SK-N-SH treated with all-trans-retinoic acid at 6 μM for 48 hours (cell line): ENCODE measurements at regions not wholly inside any gene's neighbourhood (a gene's known extent, or its start where the extent isn't known, plus 50 kb on each side); places are given as distances from the start of the nearest gene placed in this dataset.

Source experiments
- ATAC-seq: fragments of 200-7000 bp; cut with Tn5 transposase; 3 replicates; pipeline ENCODE4 v1.9.1; 2020; ENCODE audit warnings: mild to moderate bottlenecking, moderate library complexity
- ARNTL ChIP-seq: fragments of 450-650 bp; formaldehyde crosslinking; IDR thresholded peaks from 2 replicates; pipeline ENCODE4 v1.5.0; 2020; ENCODE audit warnings: low read depth, mild to moderate bottlenecking, moderate library complexity, borderline replicate concordance
- BACH2 ChIP-seq: fragments of 250-450 bp; sonication (Bioruptor Pico); IDR thresholded peaks from 2 replicates; pipeline ENCODE4 v1.9.0; 2021; ENCODE audit warnings: mild to moderate bottlenecking, borderline replicate concordance
- CSDC2 ChIP-seq: fragments of 250-450 bp; sonication (Bioruptor Pico); IDR thresholded peaks from 2 replicates; pipeline ENCODE4 v1.5.0; 2020; ENCODE audit warnings: mild to moderate bottlenecking, moderate library complexity
- ESRRG ChIP-seq: fragments of 250-450 bp; sonication (Bioruptor Pico); IDR thresholded peaks from 2 replicates; pipeline ENCODE4 v1.6.1; 2021; ENCODE audit warnings: mild to moderate bottlenecking
- GLIS3 ChIP-seq: fragments of 250-450 bp; sonication (Bioruptor Pico); IDR thresholded peaks from 2 replicates; pipeline ENCODE4 v1.5.0; 2020; ENCODE audit warnings: mild to moderate bottlenecking, moderate library complexity
- ISL1 ChIP-seq: fragments of 250-450 bp; sonication (Bioruptor Pico); IDR thresholded peaks from 2 replicates; pipeline ENCODE4 v2.1.2; 2022; ENCODE audit warnings: mild to moderate bottlenecking, moderate library complexity
- OSR1 ChIP-seq: fragments of 250-450 bp; sonication (Bioruptor Pico); IDR thresholded peaks from 2 replicates; pipeline ENCODE4 v1.8.0; 2022; ENCODE audit warnings: moderate library complexity, mild to moderate bottlenecking, inconsistent platforms
- PPARA ChIP-seq: fragments of 250-450 bp; sonication (Bioruptor Pico); IDR thresholded peaks from 2 replicates; pipeline ENCODE4 v1.5.0; 2020; ENCODE audit warnings: mild to moderate bottlenecking, borderline replicate concordance
- RARB ChIP-seq: fragments of 250-450 bp; sonication (Bioruptor Pico); IDR thresholded peaks from 2 replicates; pipeline ENCODE4 v1.8.0; 2021; ENCODE audit warnings: mild to moderate bottlenecking, moderate library complexity
- SNAI2 ChIP-seq: fragments of 250-450 bp; sonication (Bioruptor Pico); IDR thresholded peaks from 2 replicates; pipeline ENCODE4 v1.5.0; 2020; ENCODE audit warnings: mild to moderate bottlenecking, moderate library complexity
- TCF4 ChIP-seq: fragments of 250-450 bp; sonication (Bioruptor Pico); IDR thresholded peaks from 2 replicates; pipeline ENCODE4 v1.8.0; 2021; ENCODE audit warnings: mild to moderate bottlenecking, moderate library complexity, borderline replicate concordance
- TOX ChIP-seq: fragments of 250-450 bp; sonication (Bioruptor Pico); IDR thresholded peaks from 2 replicates; pipeline ENCODE4 v1.8.0; 2021; ENCODE audit warnings: mild to moderate bottlenecking, moderate library complexity, borderline replicate concordance
- ZC3H10 ChIP-seq: fragments of 250-450 bp; sonication (Bioruptor Pico); IDR thresholded peaks from 2 replicates; pipeline ENCODE4 v1.5.1; 2021; ENCODE audit warnings: mild to moderate bottlenecking, moderate library complexity
- ZFP3 ChIP-seq: fragments of 250-450 bp; sonication (Bioruptor Pico); IDR thresholded peaks from 2 replicates; pipeline ENCODE4 v1.5.0; 2020; ENCODE audit warnings: mild to moderate bottlenecking, moderate library complexity
- ZFP30 ChIP-seq: fragments of 450-650 bp; formaldehyde crosslinking; IDR thresholded peaks from 2 replicates; pipeline ENCODE4 v1.5.0; 2022; ENCODE audit warnings: mild to moderate bottlenecking, moderate library complexity
- ZNF565 ChIP-seq: fragments of 450-650 bp; formaldehyde crosslinking; conservative IDR thresholded peaks from 2 replicates; pipeline ENCODE4 v1.5.0; 2020; ENCODE audit warnings: low read depth, mild to moderate bottlenecking, moderate library complexity
- ZNF70 ChIP-seq: fragments of 450-650 bp; formaldehyde crosslinking; IDR thresholded peaks from 2 replicates; pipeline ENCODE4 v1.5.0; 2020; ENCODE audit warnings: mild to moderate bottlenecking, moderate library complexity
- ZNF8 ChIP-seq: fragments of 450-650 bp; formaldehyde crosslinking; IDR thresholded peaks from 2 replicates; pipeline ENCODE4 v1.5.0; 2020; ENCODE audit warnings: mild to moderate bottlenecking, moderate library complexity
- TF ChIP-seq, protein P1 (sequence below): fragments of 250-450 bp; sonication (Bioruptor Pico); IDR thresholded peaks from 2 replicates; pipeline ENCODE4 v1.5.0; 2020; ENCODE audit warnings: mild to moderate bottlenecking, moderate library complexity
- TF ChIP-seq, protein P2 (sequence below): fragments of 250-450 bp; sonication (Bioruptor Pico); IDR thresholded peaks from 2 replicates; pipeline ENCODE4 v1.5.1; 2020; ENCODE audit warnings: low read depth, mild to moderate bottlenecking, moderate library complexity
- TF ChIP-seq, protein P3 (sequence below): fragments of 250-450 bp; sonication (Bioruptor Pico); IDR thresholded peaks from 2 replicates; pipeline ENCODE4 v1.8.0; 2020; ENCODE audit warnings: mild to moderate bottlenecking, moderate library complexity, borderline replicate concordance
- TF ChIP-seq, protein P4 (sequence below): fragments of 250-450 bp; sonication (Bioruptor Pico); IDR thresholded peaks from 2 replicates; pipeline ENCODE4 v1.5.1; 2021; ENCODE audit warnings: mild to moderate bottlenecking, moderate library complexity
- TF ChIP-seq, protein P5 (sequence below): fragments of 250-450 bp; sonication (Bioruptor Pico); IDR thresholded peaks from 2 replicates; pipeline ENCODE4 v1.8.0; 2021; ENCODE audit warnings: low read depth, mild to moderate bottlenecking, moderate library complexity, borderline replicate concordance

DNA sequence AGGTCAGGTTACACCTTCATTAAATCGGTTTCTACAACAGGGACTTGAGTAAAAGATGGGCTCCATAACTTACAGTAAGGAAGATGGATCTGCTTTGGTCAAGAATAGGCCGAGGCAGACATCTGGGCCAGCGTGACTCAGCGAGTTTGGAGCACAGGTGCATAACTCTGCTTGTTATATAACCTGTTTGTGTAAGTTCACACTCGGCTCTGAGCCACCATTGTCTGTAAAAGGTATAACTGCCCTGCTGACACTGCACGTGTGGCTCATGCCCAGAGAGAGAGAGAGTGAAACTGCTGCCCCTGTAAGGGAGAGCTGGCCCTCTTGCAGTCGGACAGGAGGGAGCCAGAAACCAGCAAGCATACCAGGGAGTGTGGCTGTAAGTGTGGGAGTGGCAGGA is 737.9 kb upstream of the SLC35B3 start:
- ATAC-seq: no peak
- TF ChIP-seq ZC3H10 (CRISPR knock-in tag) (no peak), ZNF8 (CRISPR knock-in tag) (no peak), ARNTL (CRISPR knock-in tag) (no peak), PPARA (CRISPR knock-in tag) (no peak), ZFP3 (no peak), CSDC2 (CRISPR knock-in tag) (no peak), TCF4 (no peak), TOX (CRISPR knock-in tag) (no peak), ZNF565 (CRISPR knock-in tag) (no peak), ESRRG (CRISPR knock-in tag) (no peak), ISL1 (no peak), SNAI2 (CRISPR knock-in tag) (no peak), OSR1 (no peak)
- TF ChIP-seq, protein P1, sequence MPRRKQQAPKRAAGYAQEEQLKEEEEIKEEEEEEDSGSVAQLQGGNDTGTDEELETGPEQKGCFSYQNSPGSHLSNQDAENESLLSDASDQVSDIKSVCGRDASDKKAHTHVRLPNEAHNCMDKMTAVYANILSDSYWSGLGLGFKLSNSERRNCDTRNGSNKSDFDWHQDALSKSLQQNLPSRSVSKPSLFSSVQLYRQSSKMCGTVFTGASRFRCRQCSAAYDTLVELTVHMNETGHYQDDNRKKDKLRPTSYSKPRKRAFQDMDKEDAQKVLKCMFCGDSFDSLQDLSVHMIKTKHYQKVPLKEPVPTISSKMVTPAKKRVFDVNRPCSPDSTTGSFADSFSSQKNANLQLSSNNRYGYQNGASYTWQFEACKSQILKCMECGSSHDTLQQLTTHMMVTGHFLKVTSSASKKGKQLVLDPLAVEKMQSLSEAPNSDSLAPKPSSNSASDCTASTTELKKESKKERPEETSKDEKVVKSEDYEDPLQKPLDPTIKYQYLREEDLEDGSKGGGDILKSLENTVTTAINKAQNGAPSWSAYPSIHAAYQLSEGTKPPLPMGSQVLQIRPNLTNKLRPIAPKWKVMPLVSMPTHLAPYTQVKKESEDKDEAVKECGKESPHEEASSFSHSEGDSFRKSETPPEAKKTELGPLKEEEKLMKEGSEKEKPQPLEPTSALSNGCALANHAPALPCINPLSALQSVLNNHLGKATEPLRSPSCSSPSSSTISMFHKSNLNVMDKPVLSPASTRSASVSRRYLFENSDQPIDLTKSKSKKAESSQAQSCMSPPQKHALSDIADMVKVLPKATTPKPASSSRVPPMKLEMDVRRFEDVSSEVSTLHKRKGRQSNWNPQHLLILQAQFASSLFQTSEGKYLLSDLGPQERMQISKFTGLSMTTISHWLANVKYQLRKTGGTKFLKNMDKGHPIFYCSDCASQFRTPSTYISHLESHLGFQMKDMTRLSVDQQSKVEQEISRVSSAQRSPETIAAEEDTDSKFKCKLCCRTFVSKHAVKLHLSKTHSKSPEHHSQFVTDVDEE (CRISPR knock-in tag): no peak
- TF ChIP-seq, all 23 proteins: peak for 0

DNA sequence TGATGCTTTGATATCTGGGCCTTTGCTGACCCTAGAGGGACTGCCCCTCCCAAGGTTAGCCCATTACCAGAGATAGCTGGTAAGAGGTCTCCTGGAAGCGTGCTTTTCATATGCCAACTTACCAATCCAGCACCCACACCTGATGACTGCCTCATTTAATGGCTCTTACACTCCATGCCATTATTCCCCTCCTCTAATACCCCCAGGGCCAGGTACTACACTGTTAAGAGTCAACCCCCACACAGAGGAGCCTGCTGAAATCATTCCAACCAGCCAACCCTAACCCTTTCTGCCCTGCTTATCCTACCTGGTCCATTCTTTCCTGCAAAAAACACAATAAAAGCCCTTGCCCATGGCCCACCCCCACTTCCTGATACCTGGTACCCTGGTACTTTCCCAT is 736.8 kb upstream of the SLC35B3 start:
- no peak for ATAC-seq
- TF ChIP-seq ISL1: no peak
- no peak for TF ChIP-seq ARNTL (CRISPR knock-in tag)
- TF ChIP-seq RARB (CRISPR knock-in tag): no peak
- TF ChIP-seq, protein P1 (CRISPR knock-in tag): no peak
- no peak for TF ChIP-seq PPARA (CRISPR knock-in tag)
- TF ChIP-seq ZNF8 (CRISPR knock-in tag): no peak
- no peak for TF ChIP-seq SNAI2 (CRISPR knock-in tag)
- TF ChIP-seq ZC3H10 (CRISPR knock-in tag): no peak
- TF ChIP-seq TOX (CRISPR knock-in tag): no peak
- TF ChIP-seq, protein P2, sequence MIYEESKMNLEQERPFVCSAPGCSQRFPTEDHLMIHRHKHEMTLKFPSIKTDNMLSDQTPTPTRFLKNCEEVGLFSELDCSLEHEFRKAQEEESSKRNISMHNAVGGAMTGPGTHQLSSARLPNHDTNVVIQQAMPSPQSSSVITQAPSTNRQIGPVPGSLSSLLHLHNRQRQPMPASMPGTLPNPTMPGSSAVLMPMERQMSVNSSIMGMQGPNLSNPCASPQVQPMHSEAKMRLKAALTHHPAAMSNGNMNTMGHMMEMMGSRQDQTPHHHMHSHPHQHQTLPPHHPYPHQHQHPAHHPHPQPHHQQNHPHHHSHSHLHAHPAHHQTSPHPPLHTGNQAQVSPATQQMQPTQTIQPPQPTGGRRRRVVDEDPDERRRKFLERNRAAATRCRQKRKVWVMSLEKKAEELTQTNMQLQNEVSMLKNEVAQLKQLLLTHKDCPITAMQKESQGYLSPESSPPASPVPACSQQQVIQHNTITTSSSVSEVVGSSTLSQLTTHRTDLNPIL: no peak
- TF ChIP-seq ZNF70 (CRISPR knock-in tag): no peak
- TF ChIP-seq, protein P3, sequence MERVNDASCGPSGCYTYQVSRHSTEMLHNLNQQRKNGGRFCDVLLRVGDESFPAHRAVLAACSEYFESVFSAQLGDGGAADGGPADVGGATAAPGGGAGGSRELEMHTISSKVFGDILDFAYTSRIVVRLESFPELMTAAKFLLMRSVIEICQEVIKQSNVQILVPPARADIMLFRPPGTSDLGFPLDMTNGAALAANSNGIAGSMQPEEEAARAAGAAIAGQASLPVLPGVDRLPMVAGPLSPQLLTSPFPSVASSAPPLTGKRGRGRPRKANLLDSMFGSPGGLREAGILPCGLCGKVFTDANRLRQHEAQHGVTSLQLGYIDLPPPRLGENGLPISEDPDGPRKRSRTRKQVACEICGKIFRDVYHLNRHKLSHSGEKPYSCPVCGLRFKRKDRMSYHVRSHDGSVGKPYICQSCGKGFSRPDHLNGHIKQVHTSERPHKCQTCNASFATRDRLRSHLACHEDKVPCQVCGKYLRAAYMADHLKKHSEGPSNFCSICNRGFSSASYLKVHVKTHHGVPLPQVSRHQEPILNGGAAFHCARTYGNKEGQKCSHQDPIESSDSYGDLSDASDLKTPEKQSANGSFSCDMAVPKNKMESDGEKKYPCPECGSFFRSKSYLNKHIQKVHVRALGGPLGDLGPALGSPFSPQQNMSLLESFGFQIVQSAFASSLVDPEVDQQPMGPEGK (CRISPR knock-in tag): no peak
- no peak for TF ChIP-seq GLIS3
- no peak for TF ChIP-seq OSR1
- no peak for TF ChIP-seq ZFP3
- no peak for TF ChIP-seq BACH2 (CRISPR knock-in tag)
- TF ChIP-seq CSDC2 (CRISPR knock-in tag): no peak
- TF ChIP-seq TCF4: no peak

DNA sequence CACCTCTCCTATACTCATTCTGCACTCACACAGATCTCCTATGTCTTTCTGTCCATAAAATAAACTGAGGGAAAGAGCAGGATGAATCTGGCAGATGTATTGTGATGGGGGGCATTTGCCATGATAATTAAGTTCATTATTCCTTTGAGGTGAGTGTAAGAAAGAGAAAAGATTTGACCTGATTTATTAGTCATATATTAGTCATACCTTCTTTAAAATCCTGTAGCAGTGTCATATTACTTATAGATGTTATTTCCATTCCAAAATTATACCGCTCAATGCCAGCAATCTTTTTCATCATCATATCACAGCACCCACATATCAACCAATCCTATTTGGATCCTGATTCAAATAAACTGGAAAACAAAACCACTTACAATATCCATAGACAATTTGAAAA is 733.3 kb upstream of the SLC35B3 start:
- ATAC-seq: no peak
- TF ChIP-seq ESRRG (CRISPR knock-in tag) (no peak), ZFP30 (CRISPR knock-in tag) (no peak), TOX (CRISPR knock-in tag) (no peak), ARNTL (CRISPR knock-in tag) (no peak), RARB (CRISPR knock-in tag) (no peak), ZNF70 (CRISPR knock-in tag) (no peak), GLIS3 (no peak), PPARA (CRISPR knock-in tag) (no peak), BACH2 (CRISPR knock-in tag) (no peak), ISL1 (no peak), ZFP3 (no peak)
- TF ChIP-seq, protein P4, sequence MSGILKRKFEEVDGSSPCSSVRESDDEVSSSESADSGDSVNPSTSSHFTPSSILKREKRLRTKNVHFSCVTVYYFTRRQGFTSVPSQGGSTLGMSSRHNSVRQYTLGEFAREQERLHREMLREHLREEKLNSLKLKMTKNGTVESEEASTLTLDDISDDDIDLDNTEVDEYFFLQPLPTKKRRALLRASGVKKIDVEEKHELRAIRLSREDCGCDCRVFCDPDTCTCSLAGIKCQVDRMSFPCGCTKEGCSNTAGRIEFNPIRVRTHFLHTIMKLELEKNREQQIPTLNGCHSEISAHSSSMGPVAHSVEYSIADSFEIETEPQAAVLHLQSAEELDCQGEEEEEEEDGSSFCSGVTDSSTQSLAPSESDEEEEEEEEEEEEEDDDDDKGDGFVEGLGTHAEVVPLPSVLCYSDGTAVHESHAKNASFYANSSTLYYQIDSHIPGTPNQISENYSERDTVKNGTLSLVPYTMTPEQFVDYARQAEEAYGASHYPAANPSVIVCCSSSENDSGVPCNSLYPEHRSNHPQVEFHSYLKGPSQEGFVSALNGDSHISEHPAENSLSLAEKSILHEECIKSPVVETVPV (CRISPR knock-in tag): no peak
- TF ChIP-seq, protein P5, sequence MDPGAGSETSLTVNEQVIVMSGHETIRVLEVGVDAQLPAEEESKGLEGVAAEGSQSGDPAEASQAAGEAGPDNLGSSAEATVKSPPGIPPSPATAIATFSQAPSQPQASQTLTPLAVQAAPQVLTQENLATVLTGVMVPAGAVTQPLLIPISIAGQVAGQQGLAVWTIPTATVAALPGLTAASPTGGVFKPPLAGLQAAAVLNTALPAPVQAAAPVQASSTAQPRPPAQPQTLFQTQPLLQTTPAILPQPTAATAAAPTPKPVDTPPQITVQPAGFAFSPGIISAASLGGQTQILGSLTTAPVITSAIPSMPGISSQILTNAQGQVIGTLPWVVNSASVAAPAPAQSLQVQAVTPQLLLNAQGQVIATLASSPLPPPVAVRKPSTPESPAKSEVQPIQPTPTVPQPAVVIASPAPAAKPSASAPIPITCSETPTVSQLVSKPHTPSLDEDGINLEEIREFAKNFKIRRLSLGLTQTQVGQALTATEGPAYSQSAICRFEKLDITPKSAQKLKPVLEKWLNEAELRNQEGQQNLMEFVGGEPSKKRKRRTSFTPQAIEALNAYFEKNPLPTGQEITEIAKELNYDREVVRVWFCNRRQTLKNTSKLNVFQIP (CRISPR knock-in tag): no peak
